Ishikawa (cell line): ENCODE measurements at regions not wholly inside any gene's neighbourhood (a gene's known extent, or its start where the extent isn't known, plus 50 kb on each side); places are given as distances from the start of the nearest gene placed in this dataset.
A peak's percentile ranks its signal among the peaks of the same experiment; 100 is the strongest.

Source experiments
- CEBPB ChIP-seq: IDR thresholded peaks from 2 replicates; pipeline ENCODE4 v1.6.1; 2012
- CREB1 ChIP-seq: IDR thresholded peaks from 2 replicates; pipeline ENCODE4 v1.6.1; 2012; ENCODE audit warnings: low read depth
- EGR1 ChIP-seq: IDR thresholded peaks from 2 replicates; pipeline ENCODE4 v1.6.1; 2012
- EP300 ChIP-seq: IDR thresholded peaks from 2 replicates; pipeline ENCODE4 v1.6.1; 2012; ENCODE audit warnings: borderline replicate concordance
- FOXM1 ChIP-seq: IDR thresholded peaks from 2 replicates; pipeline ENCODE4 v1.6.1; 2012; ENCODE audit warnings: low read depth, borderline replicate concordance
- NFIC ChIP-seq: IDR thresholded peaks from 2 replicates; pipeline ENCODE4 v1.6.1; 2012
- RAD21 ChIP-seq: IDR thresholded peaks from 2 replicates; pipeline ENCODE4 v1.6.1; 2012; ENCODE audit warnings: low read depth
- TAF1 ChIP-seq: IDR thresholded peaks from 2 replicates; pipeline ENCODE4 v1.6.1; 2012; ENCODE audit warnings: low read depth, mild to moderate bottlenecking
- TCF12 ChIP-seq: IDR thresholded peaks from 2 replicates; pipeline ENCODE4 v1.6.1; 2012; ENCODE audit warnings: low read depth
- TEAD4 ChIP-seq: IDR thresholded peaks from 2 replicates; pipeline ENCODE4 v1.6.1; 2012
- USF1 ChIP-seq: IDR thresholded peaks from 2 replicates; pipeline ENCODE4 v1.6.1; 2012
- YY1 ChIP-seq: IDR thresholded peaks from 2 replicates; pipeline ENCODE4 v1.6.1; 2012; ENCODE audit warnings: low read depth
- ZBTB7A ChIP-seq: IDR thresholded peaks from 2 replicates; pipeline ENCODE4 v1.6.1; 2012; ENCODE audit warnings: low read depth
- TF ChIP-seq, protein P1 (sequence below): IDR thresholded peaks from 2 replicates; pipeline ENCODE4 v1.6.1; 2012
- TF ChIP-seq, protein P2 (sequence below): IDR thresholded peaks from 2 replicates; pipeline ENCODE4 v1.6.1; 2012; ENCODE audit warnings: low read depth, mild to moderate bottlenecking

DNA sequence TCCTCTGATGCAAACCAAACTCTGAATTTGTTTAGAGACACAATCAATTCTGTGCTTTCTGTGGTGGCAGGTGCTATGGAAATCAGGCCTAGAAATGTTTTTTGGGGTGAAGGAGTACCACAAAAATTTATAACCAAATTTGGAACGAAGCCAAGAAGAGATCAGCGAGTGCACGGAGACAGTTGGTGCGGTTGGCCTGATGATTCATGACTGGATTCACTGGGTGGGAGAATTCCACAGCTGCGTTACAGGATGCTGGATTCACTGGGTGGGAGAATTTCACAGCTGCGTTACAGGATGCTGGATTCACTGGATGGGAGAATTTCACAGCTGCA, 135.6 kb upstream of the IRX4 start:
- TF ChIP-seq NFIC (peak; percentile 20; the same call in 1 of the 2 replicates), YY1 (no peak)

- TF ChIP-seq EP300 (no peak), RAD21 (peak; percentile 55)
Measured at GRCh38 chr5:2017540-2018389, 135.0 kb upstream of the IRX4 start.

DNA sequence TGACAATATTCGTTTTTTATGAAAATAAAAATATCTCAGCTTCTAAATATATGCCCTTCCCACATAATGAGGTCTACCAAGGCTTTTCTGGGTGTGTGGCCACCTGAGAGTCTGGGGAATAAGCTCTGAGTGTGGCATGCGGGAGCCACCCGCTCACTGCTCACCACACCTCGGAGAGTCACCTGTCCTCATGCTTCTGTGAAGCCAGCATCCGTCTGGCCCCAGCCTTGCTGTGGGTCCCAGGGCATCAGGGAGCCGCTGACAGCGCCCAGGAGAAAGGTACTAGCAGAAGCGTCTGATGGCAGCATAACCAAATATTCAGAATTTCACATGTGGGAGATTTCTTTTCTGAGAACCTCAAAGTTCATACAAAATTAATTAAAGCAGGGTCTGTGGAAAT, 133.2 kb upstream of the IRX4 start:
- TF ChIP-seq FOXM1 = no peak
- no peak for TF ChIP-seq USF1
- no peak for TF ChIP-seq TAF1
- TF ChIP-seq, protein P1, sequence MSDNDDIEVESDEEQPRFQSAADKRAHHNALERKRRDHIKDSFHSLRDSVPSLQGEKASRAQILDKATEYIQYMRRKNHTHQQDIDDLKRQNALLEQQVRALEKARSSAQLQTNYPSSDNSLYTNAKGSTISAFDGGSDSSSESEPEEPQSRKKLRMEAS = no peak
- TF ChIP-seq RAD21 = no peak
- TF ChIP-seq NFIC = no peak
- TF ChIP-seq YY1 = no peak
- TF ChIP-seq TCF12 = no peak
- TF ChIP-seq CEBPB = no peak

GRCh38 chr5:2015124-2015848, 132.6 kb upstream of the IRX4 start:
- no peak for TF ChIP-seq TEAD4
- TF ChIP-seq EGR1 = no peak
- TF ChIP-seq NFIC = no peak

DNA sequence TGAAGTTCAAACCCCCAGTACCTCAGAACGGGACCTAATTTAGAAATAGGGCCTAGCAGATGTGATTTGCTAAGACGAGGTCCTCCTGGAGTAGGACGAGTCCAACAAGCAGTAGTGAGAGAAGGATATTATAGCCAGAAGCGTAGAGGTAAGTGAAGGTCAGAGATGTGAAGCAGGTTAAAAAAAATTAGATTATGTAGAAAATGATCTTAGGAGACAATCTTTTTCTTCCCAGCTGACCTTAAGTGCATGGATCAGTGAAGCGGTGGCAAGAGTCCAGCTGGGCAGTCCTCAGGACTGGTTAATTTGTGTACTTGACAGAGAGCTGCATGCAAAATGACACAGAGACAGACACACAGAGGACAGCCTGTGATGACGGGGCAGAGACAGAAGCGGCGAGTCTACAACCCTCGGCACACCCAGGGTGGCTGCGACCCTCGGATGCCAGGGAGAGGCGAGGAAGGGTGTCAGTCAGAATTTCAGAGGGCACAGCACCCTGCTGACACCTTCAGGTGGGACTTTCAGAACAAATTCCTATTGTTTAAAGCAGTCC, 131.4 kb upstream of the IRX4 start:
- no peak for TF ChIP-seq YY1
- TF ChIP-seq TEAD4 = no peak
- no peak for TF ChIP-seq FOXM1
- no peak for TF ChIP-seq RAD21
- no peak for TF ChIP-seq EGR1
- no peak for TF ChIP-seq TCF12
- TF ChIP-seq EP300 = no peak
- TF ChIP-seq USF1 = no peak
- TF ChIP-seq CREB1 = no peak
- no peak for TF ChIP-seq CEBPB
- TF ChIP-seq NFIC = no peak

DNA sequence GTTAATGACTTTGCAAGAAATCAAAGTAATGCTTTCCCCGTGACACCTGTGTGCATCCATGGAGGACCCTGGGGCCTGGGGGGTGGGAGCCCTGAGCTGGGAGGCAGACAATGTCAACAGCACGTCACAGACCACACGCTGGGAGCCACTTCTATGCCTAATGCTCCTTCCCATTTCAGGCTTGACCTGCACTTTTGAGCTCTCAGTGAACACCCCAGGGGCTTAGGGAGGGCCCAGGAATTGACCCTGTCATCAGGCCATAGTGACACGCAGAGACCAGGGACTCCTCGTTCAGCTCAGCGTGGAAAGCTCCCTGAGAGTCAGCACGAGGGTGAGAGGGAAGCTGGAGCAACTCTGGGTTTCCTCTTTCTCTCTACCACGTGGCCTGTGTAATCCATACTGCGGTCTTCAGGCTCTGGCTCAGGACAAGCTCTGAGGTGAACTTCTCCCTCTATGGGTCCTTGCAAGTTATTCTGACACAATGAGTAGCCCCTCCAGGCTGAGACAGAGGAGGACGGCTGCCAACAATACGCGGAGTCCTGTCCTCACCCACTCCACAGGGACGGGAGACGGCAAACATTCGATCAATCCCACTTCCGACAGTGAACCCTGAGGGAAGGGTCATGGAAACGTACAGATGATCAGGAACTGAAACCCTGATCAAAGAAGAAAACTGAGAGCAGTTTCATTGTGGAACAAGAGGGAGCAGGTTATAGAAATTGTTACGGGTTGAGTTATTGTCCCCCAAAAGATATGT, 130.8 kb upstream of the IRX4 start:
- no peak for TF ChIP-seq TAF1
- no peak for TF ChIP-seq TEAD4
- TF ChIP-seq CREB1 = no peak
- TF ChIP-seq, protein P1 = no peak
- no peak for TF ChIP-seq FOXM1
- no peak for TF ChIP-seq EGR1
- no peak for TF ChIP-seq TCF12
- TF ChIP-seq, protein P2, sequence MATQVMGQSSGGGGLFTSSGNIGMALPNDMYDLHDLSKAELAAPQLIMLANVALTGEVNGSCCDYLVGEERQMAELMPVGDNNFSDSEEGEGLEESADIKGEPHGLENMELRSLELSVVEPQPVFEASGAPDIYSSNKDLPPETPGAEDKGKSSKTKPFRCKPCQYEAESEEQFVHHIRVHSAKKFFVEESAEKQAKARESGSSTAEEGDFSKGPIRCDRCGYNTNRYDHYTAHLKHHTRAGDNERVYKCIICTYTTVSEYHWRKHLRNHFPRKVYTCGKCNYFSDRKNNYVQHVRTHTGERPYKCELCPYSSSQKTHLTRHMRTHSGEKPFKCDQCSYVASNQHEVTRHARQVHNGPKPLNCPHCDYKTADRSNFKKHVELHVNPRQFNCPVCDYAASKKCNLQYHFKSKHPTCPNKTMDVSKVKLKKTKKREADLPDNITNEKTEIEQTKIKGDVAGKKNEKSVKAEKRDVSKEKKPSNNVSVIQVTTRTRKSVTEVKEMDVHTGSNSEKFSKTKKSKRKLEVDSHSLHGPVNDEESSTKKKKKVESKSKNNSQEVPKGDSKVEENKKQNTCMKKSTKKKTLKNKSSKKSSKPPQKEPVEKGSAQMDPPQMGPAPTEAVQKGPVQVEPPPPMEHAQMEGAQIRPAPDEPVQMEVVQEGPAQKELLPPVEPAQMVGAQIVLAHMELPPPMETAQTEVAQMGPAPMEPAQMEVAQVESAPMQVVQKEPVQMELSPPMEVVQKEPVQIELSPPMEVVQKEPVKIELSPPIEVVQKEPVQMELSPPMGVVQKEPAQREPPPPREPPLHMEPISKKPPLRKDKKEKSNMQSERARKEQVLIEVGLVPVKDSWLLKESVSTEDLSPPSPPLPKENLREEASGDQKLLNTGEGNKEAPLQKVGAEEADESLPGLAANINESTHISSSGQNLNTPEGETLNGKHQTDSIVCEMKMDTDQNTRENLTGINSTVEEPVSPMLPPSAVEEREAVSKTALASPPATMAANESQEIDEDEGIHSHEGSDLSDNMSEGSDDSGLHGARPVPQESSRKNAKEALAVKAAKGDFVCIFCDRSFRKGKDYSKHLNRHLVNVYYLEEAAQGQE = no peak
- TF ChIP-seq NFIC = no peak
- TF ChIP-seq YY1 = no peak
- TF ChIP-seq ZBTB7A = no peak
- no peak for TF ChIP-seq CEBPB
- no peak for TF ChIP-seq RAD21
- no peak for TF ChIP-seq EP300
- TF ChIP-seq USF1 = no peak

DNA sequence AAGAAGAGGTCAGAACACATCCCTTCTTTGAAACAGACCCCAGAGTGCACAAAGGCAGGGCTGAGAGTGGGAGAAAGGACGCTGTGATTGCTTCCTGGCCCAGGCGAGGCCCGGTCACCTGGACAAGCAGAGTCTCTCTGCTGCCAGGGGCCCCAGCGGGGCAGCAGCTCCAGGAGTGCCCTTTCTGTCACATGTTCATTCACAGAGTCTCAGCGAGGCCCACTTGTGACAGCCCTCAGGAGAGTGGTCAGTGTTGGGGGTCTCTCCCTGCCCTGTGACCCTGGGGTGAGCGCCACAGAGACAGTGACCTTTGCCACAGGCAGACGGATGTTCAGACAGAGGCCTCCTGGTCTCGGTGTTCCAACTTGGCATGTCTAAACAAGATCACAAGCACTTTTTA, 130.2 kb upstream of the IRX4 start:
- TF ChIP-seq RAD21 (no peak), EGR1 (no peak), NFIC (no peak)
